ENCODE measurements at regions not wholly inside any gene's neighbourhood (a gene's known extent, or its start where the extent isn't known, plus 50 kb on each side); places are given as distances from the start of the nearest gene placed in this dataset.

DNA sequence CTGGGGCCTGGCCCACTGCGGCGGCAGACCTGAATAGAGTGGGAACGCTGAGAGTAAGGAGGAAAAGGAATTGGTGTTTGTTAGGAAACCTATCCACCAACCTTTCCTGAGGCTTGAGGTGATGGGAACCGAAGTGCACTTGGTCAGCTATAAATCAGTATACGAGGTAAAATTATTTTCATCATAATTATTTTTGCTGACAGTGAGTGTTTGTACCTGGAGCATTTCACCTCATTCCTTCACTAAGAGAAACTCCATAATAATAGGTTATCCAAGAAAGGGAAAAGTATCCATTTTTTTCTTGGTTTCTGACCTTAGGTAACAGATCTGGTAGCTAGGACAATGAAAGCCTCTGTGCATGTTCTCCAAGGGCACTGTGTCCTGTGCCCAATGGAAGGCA, 138.6 kb upstream of the RGPD4 start (continued):
- no peak for TF ChIP-seq ZNF532 (CRISPR knock-in tag; IDR thresholded peaks at IDR 0.05; ENCODE audit: borderline replicate concordance)
- no peak for TF ChIP-seq ESRRA (CRISPR knock-in tag; IDR thresholded peaks at IDR 0.05; ENCODE audit: borderline replicate concordance)
- TF ChIP-seq GRHL2 (CRISPR knock-in tag; IDR thresholded peaks at IDR 0.05; ENCODE audit: insufficient replicate concordance, severe bottlenecking), result no peak
- TF ChIP-seq USF2 (CRISPR knock-in tag; IDR thresholded peaks at IDR 0.05), result no peak
- TF ChIP-seq, protein P1, sequence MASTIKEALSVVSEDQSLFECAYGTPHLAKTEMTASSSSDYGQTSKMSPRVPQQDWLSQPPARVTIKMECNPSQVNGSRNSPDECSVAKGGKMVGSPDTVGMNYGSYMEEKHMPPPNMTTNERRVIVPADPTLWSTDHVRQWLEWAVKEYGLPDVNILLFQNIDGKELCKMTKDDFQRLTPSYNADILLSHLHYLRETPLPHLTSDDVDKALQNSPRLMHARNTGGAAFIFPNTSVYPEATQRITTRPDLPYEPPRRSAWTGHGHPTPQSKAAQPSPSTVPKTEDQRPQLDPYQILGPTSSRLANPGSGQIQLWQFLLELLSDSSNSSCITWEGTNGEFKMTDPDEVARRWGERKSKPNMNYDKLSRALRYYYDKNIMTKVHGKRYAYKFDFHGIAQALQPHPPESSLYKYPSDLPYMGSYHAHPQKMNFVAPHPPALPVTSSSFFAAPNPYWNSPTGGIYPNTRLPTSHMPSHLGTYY (CRISPR knock-in tag; IDR thresholded peaks at IDR 0.05), result no peak

- TF ChIP-seq NR3C1 (CRISPR knock-in tag; conservative IDR thresholded peaks at IDR 0.05; ENCODE audit: low read depth) (no peak), RELA (CRISPR knock-in tag; IDR thresholded peaks at IDR 0.05; ENCODE audit: borderline replicate concordance) (no peak), CBFB (CRISPR knock-in tag; IDR thresholded peaks at IDR 0.05; ENCODE audit: low read depth) (no peak), TEAD1 (CRISPR knock-in tag; IDR thresholded peaks at IDR 0.05) (no peak), TEAD4 (CRISPR knock-in tag; IDR thresholded peaks at IDR 0.05) (no peak), ZMAT4 (CRISPR knock-in tag; IDR thresholded peaks at IDR 0.05) (no peak), FOXJ3 (CRISPR knock-in tag; IDR thresholded peaks at IDR 0.05; ENCODE audit: borderline replicate concordance) (no peak)
- TF ChIP-seq, protein P2, sequence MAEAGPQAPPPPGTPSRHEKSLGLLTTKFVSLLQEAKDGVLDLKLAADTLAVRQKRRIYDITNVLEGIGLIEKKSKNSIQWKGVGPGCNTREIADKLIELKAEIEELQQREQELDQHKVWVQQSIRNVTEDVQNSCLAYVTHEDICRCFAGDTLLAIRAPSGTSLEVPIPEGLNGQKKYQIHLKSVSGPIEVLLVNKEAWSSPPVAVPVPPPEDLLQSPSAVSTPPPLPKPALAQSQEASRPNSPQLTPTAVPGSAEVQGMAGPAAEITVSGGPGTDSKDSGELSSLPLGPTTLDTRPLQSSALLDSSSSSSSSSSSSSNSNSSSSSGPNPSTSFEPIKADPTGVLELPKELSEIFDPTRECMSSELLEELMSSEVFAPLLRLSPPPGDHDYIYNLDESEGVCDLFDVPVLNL (CRISPR knock-in tag; IDR thresholded peaks at IDR 0.05; ENCODE audit: borderline replicate concordance, low read depth), result no peak
- TF ChIP-seq, protein P3, sequence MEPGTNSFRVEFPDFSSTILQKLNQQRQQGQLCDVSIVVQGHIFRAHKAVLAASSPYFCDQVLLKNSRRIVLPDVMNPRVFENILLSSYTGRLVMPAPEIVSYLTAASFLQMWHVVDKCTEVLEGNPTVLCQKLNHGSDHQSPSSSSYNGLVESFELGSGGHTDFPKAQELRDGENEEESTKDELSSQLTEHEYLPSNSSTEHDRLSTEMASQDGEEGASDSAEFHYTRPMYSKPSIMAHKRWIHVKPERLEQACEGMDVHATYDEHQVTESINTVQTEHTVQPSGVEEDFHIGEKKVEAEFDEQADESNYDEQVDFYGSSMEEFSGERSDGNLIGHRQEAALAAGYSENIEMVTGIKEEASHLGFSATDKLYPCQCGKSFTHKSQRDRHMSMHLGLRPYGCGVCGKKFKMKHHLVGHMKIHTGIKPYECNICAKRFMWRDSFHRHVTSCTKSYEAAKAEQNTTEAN (CRISPR knock-in tag; IDR thresholded peaks at IDR 0.05), result no peak
- TF ChIP-seq, protein P4, sequence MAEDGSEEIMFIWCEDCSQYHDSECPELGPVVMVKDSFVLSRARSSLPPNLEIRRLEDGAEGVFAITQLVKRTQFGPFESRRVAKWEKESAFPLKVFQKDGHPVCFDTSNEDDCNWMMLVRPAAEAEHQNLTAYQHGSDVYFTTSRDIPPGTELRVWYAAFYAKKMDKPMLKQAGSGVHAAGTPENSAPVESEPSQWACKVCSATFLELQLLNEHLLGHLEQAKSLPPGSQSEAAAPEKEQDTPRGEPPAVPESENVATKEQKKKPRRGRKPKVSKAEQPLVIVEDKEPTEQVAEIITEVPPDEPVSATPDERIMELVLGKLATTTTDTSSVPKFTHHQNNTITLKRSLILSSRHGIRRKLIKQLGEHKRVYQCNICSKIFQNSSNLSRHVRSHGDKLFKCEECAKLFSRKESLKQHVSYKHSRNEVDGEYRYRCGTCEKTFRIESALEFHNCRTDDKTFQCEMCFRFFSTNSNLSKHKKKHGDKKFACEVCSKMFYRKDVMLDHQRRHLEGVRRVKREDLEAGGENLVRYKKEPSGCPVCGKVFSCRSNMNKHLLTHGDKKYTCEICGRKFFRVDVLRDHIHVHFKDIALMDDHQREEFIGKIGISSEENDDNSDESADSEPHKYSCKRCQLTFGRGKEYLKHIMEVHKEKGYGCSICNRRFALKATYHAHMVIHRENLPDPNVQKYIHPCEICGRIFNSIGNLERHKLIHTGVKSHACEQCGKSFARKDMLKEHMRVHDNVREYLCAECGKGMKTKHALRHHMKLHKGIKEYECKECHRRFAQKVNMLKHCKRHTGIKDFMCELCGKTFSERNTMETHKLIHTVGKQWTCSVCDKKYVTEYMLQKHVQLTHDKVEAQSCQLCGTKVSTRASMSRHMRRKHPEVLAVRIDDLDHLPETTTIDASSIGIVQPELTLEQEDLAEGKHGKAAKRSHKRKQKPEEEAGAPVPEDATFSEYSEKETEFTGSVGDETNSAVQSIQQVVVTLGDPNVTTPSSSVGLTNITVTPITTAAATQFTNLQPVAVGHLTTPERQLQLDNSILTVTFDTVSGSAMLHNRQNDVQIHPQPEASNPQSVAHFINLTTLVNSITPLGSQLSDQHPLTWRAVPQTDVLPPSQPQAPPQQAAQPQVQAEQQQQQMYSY (CRISPR knock-in tag; IDR thresholded peaks at IDR 0.05), result no peak
- DNase-seq (ENCODE audit: low spot score), result no peak
- Mint-ChIP-seq H3K27me3 (ENCODE audit: low read depth) (no peaks in the 10 kb centered on the region; the same call in 1 of the 2 replicates), H3K36me3 (no peaks in the 10 kb centered on the region), H3K4me3 (no peak overlapping the region), H3K4me1 (peaks cover 27% of the 10 kb centered on the region), H3K27ac (no peak overlapping the region), H3K9me3 (no peaks in the 10 kb centered on the region)
- ChIA-PET POLR2A (interaction anchor here (0.7 kb wide), 1 partner anchor 460 kb away, joined by 3 read pairs; no protein-coding TSS in a partner anchor), CTCF (no interaction called here)
- ATAC-seq, result no peak
These were observed 133.1 kb upstream of the RGPD4 start for GRCh38 chr2:107693604-107694003.
